HG02588 (cell line): ENCODE measurements at regions not wholly inside any gene's neighbourhood (a gene's known extent, or its start where the extent isn't known, plus 50 kb on each side); places are given as distances from the start of the nearest gene placed in this dataset.

Experiments used
- ATAC-seq: cut with Tn5 transposase; IDR thresholded peaks from one replicate; pipeline ENCODE4 v1.9.1; 2021; ENCODE audit warnings: mild to moderate bottlenecking, moderate library complexity; ENCODE audit not compliant: unreplicated experiment

GRCh38 chr1:229760478-229760996, 134.5 kb downstream of the URB2 start:
- ATAC-seq = no peak

GRCh38 chr1:229762891-229763290, 136.8 kb downstream of the URB2 start:
- no peak for ATAC-seq

- ATAC-seq = no peak
These were observed 142.2 kb downstream of the URB2 start for GRCh38 chr1:229768232-229768631.

GRCh38 chr1:229769006-229769405, 143.0 kb downstream of the URB2 start:
- ATAC-seq = no peak

GRCh38 chr1:229769809-229770208, 143.8 kb downstream of the URB2 start:
- no peak for ATAC-seq

- no peak for ATAC-seq
These were observed 152.7 kb downstream of the URB2 start for GRCh38 chr1:229778794-229779193.

GRCh38 chr1:229781453-229781852, 155.4 kb downstream of the URB2 start:
- no peak for ATAC-seq

GRCh38 chr1:229782469-229782868, 156.4 kb downstream of the URB2 start:
- ATAC-seq = no peak

GRCh38 chr1:229784834-229785233, 158.8 kb downstream of the URB2 start:
- no peak for ATAC-seq

- no peak for ATAC-seq
These were observed 161.0 kb downstream of the URB2 start for GRCh38 chr1:229786974-229787610.

- ATAC-seq = no peak
These were observed 162.0 kb downstream of the URB2 start for GRCh38 chr1:229788004-229788403.

GRCh38 chr1:229792012-229792975, 166.2 kb downstream of the URB2 start:
- ATAC-seq = no peak

- ATAC-seq = no peak
These were observed 167.4 kb downstream of the URB2 start for GRCh38 chr1:229793488-229793887.

- ATAC-seq = no peak
These were observed 172.5 kb downstream of the URB2 start for GRCh38 chr1:229798558-229798957.

- ATAC-seq = no peak
These were observed 177.7 kb downstream of the URB2 start for GRCh38 chr1:229803626-229804217.

- no peak for ATAC-seq
These were observed 182.2 kb downstream of the URB2 start for GRCh38 chr1:229808272-229808671.

GRCh38 chr1:229810140-229810539, 184.1 kb downstream of the URB2 start:
- no peak for ATAC-seq

GRCh38 chr1:229810961-229811360, 184.9 kb downstream of the URB2 start:
- no peak for ATAC-seq

GRCh38 chr1:229812148-229812547, 186.1 kb downstream of the URB2 start:
- no peak for ATAC-seq

- no peak for ATAC-seq
These were observed 186.6 kb downstream of the URB2 start for GRCh38 chr1:229812693-229813092.

GRCh38 chr1:229815076-229815475, 189.0 kb downstream of the URB2 start:
- no peak for ATAC-seq

- no peak for ATAC-seq
These were observed 189.9 kb downstream of the URB2 start for GRCh38 chr1:229815961-229816360.
